NCI-H1436 treated with DMSO at 0.1 percent for 48 hours (cell line): ENCODE measurements at regions not wholly inside any gene's neighbourhood (a gene's known extent, or its start where the extent isn't known, plus 50 kb on each side); places are given as distances from the start of the nearest gene placed in this dataset.

Experiments used
- DNase-seq: peaks from one replicate; lab custom pipeline; 2025; lab: John Stamatoyannopoulos, UW

- DNase-seq: no peak
Measured at GRCh38 chr12:116402163-116402939, 124.9 kb upstream of the MED13L start.

GRCh38 chr12:116403546-116403945 lies 126.1 kb upstream of the MED13L start:
- no peak for DNase-seq

- no peak for DNase-seq
Measured at GRCh38 chr12:116404247-116404646, 126.8 kb upstream of the MED13L start.

GRCh38 chr12:116404913-116405611 lies 127.6 kb upstream of the MED13L start:
- DNase-seq: no peak

- no peak for DNase-seq
Measured at GRCh38 chr12:116406529-116406928, 129.0 kb upstream of the MED13L start.

- DNase-seq: no peak
Measured at GRCh38 chr12:116408489-116409250, 131.2 kb upstream of the MED13L start.

GRCh38 chr12:116411977-116412376 lies 134.5 kb upstream of the MED13L start:
- DNase-seq: no peak

GRCh38 chr12:116414891-116415290 lies 137.4 kb upstream of the MED13L start:
- no peak for DNase-seq

GRCh38 chr12:116415408-116416108 lies 138.1 kb upstream of the MED13L start:
- DNase-seq: no peak

- no peak for DNase-seq
Measured at GRCh38 chr12:116416166-116416565, 138.7 kb upstream of the MED13L start.

GRCh38 chr12:116418551-116418950 lies 140.6 kb upstream of the MAP1LC3B2 start:
- DNase-seq: no peak

- DNase-seq: no peak
Measured at GRCh38 chr12:116420227-116420880, 138.8 kb upstream of the MAP1LC3B2 start.

GRCh38 chr12:116421785-116422538 lies 137.2 kb upstream of the MAP1LC3B2 start:
- no peak for DNase-seq

- no peak for DNase-seq
Measured at GRCh38 chr12:116423094-116423493, 136.1 kb upstream of the MAP1LC3B2 start.

- no peak for DNase-seq
Measured at GRCh38 chr12:116425256-116426193, 133.7 kb upstream of the MAP1LC3B2 start.

GRCh38 chr12:116426391-116427136 lies 132.6 kb upstream of the MAP1LC3B2 start:
- no peak for DNase-seq

- no peak for DNase-seq
Measured at GRCh38 chr12:116427200-116427930, 131.8 kb upstream of the MAP1LC3B2 start.

GRCh38 chr12:116429826-116430360 lies 129.3 kb upstream of the MAP1LC3B2 start:
- DNase-seq: no peak
